GM19324 (cell line): ENCODE measurements at regions not wholly inside any gene's neighbourhood (a gene's known extent, or its start where the extent isn't known, plus 50 kb on each side); places are given as distances from the start of the nearest gene placed in this dataset.

Experiments
- ATAC-seq: cut with Tn5 transposase; IDR thresholded peaks from one replicate; pipeline ENCODE4 v1.9.1; 2021; ENCODE audit warnings: mild to moderate bottlenecking, moderate library complexity; ENCODE audit not compliant: unreplicated experiment, low FRiP score

- no peak for ATAC-seq
Measured at GRCh38 chr3:106700981-106701380, 676.3 kb upstream of the CCDC54 start.

GRCh38 chr3:106703524-106703923, 673.7 kb upstream of the CCDC54 start:
- no peak for ATAC-seq

- ATAC-seq: no peak
Measured at GRCh38 chr3:106707347-106707746, 669.9 kb upstream of the CCDC54 start.

- ATAC-seq: no peak
Measured at GRCh38 chr3:106710596-106710995, 666.6 kb upstream of the CCDC54 start.

- ATAC-seq: no peak
Measured at GRCh38 chr3:106711650-106712049, 665.6 kb upstream of the CCDC54 start.

GRCh38 chr3:106714400-106714799, 662.8 kb upstream of the CCDC54 start:
- no peak for ATAC-seq

- ATAC-seq: no peak
Measured at GRCh38 chr3:106715286-106715685, 662.0 kb upstream of the CCDC54 start.

GRCh38 chr3:106717178-106717780, 660.0 kb upstream of the CCDC54 start:
- no peak for ATAC-seq

GRCh38 chr3:106719077-106719476, 658.2 kb upstream of the CCDC54 start:
- no peak for ATAC-seq

GRCh38 chr3:106719583-106719982, 657.7 kb upstream of the CCDC54 start:
- ATAC-seq: no peak

GRCh38 chr3:106720510-106720909, 656.7 kb upstream of the CCDC54 start:
- ATAC-seq: no peak

- no peak for ATAC-seq
Measured at GRCh38 chr3:106725566-106725965, 651.7 kb upstream of the CCDC54 start.

GRCh38 chr3:106728315-106729098, 648.7 kb upstream of the CCDC54 start:
- ATAC-seq: no peak

GRCh38 chr3:106729481-106729880, 647.8 kb upstream of the CCDC54 start:
- no peak for ATAC-seq

GRCh38 chr3:106731230-106731629, 646.0 kb upstream of the CCDC54 start:
- no peak for ATAC-seq

GRCh38 chr3:106734712-106735111, 642.5 kb upstream of the CCDC54 start:
- no peak for ATAC-seq

GRCh38 chr3:106737265-106737664, 640.0 kb upstream of the CCDC54 start:
- ATAC-seq: no peak

GRCh38 chr3:106740116-106740515, 637.1 kb upstream of the CCDC54 start:
- ATAC-seq: no peak

GRCh38 chr3:106745344-106746168, 631.7 kb upstream of the CCDC54 start:
- ATAC-seq: no peak

- ATAC-seq: no peak
Measured at GRCh38 chr3:106746286-106746685, 631.0 kb upstream of the CCDC54 start.
